Duodenal mucosa (tissue), 2 donors: ENCODE measurements at regions not wholly inside any gene's neighbourhood (a gene's known extent, or its start where the extent isn't known, plus 50 kb on each side); places are given as distances from the start of the nearest gene placed in this dataset.

ENCODE experiments used
- H3K27ac ChIP-seq: one replicate; pipeline ENCODE4 v1.7.0; 2013; ENCODE audit warnings: low read depth, low read length
- H3K27me3 ChIP-seq, 2 donors: one replicate each; pipeline ENCODE4 v1.7.0; 2013; ENCODE audit warnings: low read length in 2 of 2, control low read depth in 1 of 2; ENCODE audit not compliant: insufficient read depth in 2 of 2, control insufficient read depth in 1 of 2
- H3K36me3 ChIP-seq, 2 donors: one replicate each; pipeline ENCODE4 v1.7.0; 2013; ENCODE audit warnings: low read length in 2 of 2, control low read depth in 1 of 2; ENCODE audit not compliant: insufficient read depth in 2 of 2, control insufficient read depth in 1 of 2
- H3K4me1 ChIP-seq, 2 donors: one replicate each; pipeline ENCODE4 v1.7.0; 2013; ENCODE audit warnings: low read length in 2 of 2, control low read depth in 1 of 2; ENCODE audit not compliant: insufficient read depth in 2 of 2, control insufficient read depth in 1 of 2
- H3K4me3 ChIP-seq, 2 donors: one replicate each; pipeline ENCODE4 v1.7.0; 2013; ENCODE audit warnings: low read length in 2 of 2, low read depth in 1 of 2
- H3K9ac ChIP-seq, 2 donors: one replicate each; pipeline ENCODE4 v1.7.0; 2013; ENCODE audit warnings: low read length in 2 of 2, low read depth in 1 of 2
- H3K9me3 ChIP-seq, 2 donors: one replicate each; pipeline ENCODE4 v1.7.0; 2013; ENCODE audit warnings: low read length in 2 of 2, control low read depth in 1 of 2; ENCODE audit not compliant: control insufficient read depth in 1 of 2

DNA sequence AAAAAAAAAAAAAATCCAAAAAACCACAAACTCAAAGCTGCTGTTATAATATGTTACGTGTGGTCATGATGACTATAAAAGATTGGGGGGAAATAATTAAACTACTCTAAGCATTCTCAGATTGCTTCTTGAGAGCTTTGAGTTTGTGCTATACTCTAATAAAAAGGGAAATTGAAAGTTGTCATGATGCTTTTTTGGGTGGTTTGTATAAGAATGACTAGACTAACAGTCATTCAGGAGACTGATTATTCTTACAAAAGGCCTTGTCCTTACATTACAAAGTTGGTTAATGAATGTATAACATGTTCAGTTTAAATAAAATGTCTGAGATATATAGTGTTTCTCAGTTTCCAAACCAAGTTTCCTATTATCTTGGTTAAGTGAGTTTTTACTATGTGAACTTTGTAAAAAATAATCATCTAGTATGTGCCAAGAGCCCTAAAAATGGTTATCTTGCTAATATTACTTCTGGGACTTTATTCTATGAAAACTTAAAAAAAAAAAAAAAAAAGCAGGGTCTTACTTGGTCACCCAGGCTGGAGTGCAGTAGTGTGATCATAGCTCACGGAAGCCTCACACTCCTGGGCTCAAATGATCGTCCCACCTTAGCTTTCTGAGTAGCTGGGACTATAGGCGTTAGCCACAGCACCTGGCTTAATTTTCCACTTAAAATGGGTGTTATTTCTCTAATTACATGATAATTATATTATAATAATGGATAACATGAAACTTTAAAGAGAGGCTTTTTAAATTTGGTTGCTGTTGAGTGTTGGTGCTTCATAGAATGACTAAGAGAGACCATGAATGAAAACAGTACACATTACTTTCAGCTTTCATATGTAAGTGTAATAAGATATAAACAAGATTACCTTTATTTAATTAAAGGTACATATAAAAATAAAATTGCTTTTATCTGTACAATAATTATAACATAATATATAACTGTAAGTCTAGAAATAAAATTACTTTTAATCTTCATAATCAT lies 459.6 kb upstream of the RGS6 start:
- no peaks in the 10 kb centered on the region for H3K4me1 ChIP-seq
- no peaks in the 10 kb centered on the region for H3K36me3 ChIP-seq
- no peaks in the 10 kb centered on the region for H3K27me3 ChIP-seq
- no peak overlapping the region for H3K4me3 ChIP-seq
- H3K9ac ChIP-seq = no peak overlapping the region
- no peaks in the 10 kb centered on the region for H3K9me3 ChIP-seq
- H3K27ac ChIP-seq = no peak overlapping the region

DNA sequence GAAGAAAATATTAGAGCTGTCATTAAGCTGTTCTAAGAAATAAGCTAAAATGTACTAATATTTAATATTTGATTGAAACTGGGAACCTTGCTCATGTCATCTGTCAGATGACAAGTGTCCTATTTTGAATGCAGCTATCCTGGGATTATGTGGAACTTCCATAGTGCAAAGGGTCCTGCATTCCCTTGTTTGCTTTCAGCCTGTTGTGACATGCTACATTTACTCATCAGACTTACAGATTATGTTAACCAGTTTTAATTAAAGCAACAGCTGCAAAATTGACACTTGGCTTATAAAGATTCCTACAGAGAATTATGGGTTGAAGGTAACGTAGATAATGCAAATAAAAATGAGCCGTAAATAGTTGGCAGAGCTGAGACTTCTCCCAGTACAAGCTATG lies 458.4 kb upstream of the RGS6 start:
- Histone ChIP-seq H3K9ac (no peak overlapping the region), H3K4me3 (no peak overlapping the region), H3K27me3 (no peaks in the 10 kb centered on the region), H3K9me3 (no peaks in the 10 kb centered on the region), H3K36me3 (no peaks in the 10 kb centered on the region), H3K4me1 (no peaks in the 10 kb centered on the region), H3K27ac (no peak overlapping the region)

DNA sequence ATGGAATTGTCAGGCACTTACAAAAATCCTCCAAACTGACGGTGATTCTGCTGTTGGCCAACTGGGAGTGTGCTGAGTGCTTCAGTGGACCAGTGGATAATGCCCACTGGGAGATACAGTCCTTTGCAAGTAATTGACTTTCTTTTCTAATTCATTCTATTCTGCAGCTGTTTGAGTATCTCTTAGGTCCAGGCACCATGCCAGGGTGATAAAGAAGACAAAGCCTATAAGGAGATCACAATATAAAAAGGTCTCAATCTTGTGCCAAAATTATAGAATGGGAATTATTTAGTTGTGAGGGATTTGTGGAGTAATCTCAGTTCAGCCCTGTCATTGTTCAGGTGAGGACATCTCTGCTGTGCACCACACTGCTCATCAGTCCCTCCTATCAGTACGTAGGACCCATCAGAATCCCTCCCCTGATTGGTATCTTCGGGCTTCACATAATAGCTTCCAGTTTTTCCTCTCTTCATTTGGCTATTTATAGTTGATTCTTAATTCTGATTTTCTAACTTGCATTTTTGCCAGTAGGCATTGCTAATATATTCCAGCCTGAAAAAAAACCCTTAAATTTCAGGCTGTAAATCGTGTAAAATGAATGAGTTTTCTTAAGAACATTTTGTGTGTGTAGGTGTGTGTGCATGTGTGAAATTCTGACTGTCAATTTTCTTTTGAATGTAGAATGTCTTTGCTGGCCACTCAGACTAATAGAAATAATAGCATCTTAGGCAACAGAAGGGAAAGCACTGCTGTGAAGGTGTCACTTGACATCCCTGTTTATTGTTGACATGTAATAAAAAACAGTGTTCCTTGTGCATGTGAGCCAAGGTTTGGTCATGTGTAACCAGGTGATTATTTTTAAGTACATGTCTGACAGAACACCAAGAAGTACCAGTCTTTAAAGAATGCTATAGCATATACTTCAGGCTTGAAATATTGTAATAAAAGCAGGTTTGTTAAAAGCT lies 457.6 kb upstream of the RGS6 start:
- H3K36me3 ChIP-seq = no peaks in the 10 kb centered on the region
- H3K9ac ChIP-seq = no peak overlapping the region
- H3K4me3 ChIP-seq = no peak overlapping the region
- no peaks in the 10 kb centered on the region for H3K4me1 ChIP-seq
- no peaks in the 10 kb centered on the region for H3K9me3 ChIP-seq
- no peak overlapping the region for H3K27ac ChIP-seq
- no peaks in the 10 kb centered on the region for H3K27me3 ChIP-seq

DNA sequence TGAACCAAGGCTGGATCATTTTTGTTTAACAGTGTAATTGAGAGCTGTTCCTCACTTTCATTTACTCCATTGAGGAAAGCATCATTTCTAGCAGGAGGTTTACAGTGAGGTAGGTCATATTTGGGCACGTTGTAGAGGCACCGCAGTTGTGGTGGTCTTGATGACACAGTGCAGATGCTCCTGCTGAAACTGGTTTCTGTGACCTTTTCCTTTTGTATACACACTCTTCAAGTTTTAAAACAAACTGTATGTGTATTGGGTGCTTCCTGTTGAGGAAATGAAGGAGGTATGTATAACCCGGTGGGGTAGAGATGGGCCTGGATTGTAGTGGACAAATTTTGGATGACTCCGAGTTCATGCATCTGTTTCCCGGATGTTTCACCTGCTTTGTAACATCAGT lies 456.3 kb upstream of the RGS6 start:
- no peaks in the 10 kb centered on the region for H3K27me3 ChIP-seq
- H3K9ac ChIP-seq = no peak overlapping the region
- no peaks in the 10 kb centered on the region for H3K36me3 ChIP-seq
- no peak overlapping the region for H3K27ac ChIP-seq
- no peak overlapping the region for H3K4me3 ChIP-seq
- H3K9me3 ChIP-seq = no peaks in the 10 kb centered on the region
- H3K4me1 ChIP-seq = no peaks in the 10 kb centered on the region

DNA sequence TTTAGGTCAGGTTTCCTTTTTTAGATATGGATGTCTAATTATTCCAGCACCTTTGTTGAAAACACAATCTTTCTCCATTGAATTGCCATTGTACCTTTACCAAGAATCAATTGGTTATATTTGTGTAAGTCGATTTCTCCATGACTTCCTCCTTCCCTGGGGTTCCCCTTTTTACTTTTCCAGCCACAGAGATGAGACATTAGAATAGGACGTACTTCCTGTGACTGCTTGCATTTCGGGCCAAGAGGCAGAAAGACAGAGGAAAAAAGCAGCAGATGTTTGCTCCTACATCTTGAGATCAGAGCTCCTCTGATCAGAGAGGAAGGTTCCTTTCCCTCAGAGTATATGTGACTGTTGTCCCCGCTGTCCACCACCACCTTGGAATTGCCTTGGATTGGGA lies 453.7 kb upstream of the RGS6 start:
- Histone ChIP-seq H3K27me3 (no peaks in the 10 kb centered on the region), H3K4me3 (no peak overlapping the region), H3K9me3 (no peaks in the 10 kb centered on the region), H3K27ac (no peak overlapping the region), H3K4me1 (no peaks in the 10 kb centered on the region), H3K36me3 (peaks cover 0 to under 1% of the 10 kb centered on the region in 2 donors), H3K9ac (no peak overlapping the region)

DNA sequence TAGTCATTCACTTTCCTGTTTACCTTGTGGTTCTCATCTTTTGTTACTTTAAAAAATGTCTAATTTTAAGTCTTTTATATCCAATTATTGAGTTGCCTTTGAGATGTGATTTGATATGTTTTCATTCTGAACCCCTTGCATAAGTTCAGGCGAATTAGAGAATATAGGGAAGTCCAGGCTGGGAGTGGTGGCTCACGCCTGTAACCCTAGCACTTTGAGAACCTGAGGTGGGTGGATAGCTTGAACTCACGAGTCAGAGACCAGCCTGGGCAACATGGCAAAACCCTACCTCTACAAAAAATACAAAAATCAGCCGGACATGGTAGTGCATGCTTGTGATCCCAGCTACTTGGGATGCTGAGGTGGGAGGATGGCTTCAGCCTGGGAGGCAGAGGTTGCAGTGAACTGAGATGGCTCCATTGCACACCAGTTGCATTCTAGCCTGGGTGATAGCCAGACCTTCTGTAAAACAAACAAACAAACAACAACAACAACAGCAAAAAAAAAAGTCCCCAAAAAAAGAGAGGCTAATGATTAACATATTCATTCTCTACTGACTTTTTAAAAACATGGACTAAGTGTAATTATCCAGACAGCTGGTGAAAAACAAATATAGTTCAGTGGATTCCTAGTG lies 451.1 kb upstream of the RGS6 start:
- no peaks in the 10 kb centered on the region for H3K4me1 ChIP-seq
- H3K9ac ChIP-seq = no peak overlapping the region
- no peak overlapping the region for H3K4me3 ChIP-seq
- H3K36me3 ChIP-seq = peaks cover 0 to 4% of the 10 kb centered on the region in 2 donors
- no peaks in the 10 kb centered on the region for H3K27me3 ChIP-seq
- H3K27ac ChIP-seq = no peak overlapping the region
- H3K9me3 ChIP-seq = no peaks in the 10 kb centered on the region

DNA sequence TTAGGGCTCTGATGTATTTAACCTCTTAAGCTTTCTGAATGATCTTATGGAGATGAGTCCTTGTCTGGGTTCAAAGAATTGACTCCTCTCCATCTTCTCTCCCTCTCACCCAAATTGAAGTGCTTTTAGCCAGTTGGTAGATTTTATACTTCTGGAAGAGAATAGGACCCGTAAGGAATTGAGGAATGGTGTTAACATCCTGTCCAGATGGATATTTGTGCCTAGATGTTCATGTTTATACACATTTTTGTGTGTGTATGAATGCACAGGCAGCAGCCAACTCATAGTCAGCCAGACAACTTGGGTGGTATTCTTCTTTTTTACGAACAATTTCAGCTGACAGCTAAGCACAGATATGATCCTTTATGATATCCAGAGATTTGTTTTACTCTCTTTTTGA lies 449.6 kb upstream of the RGS6 start:
- Histone ChIP-seq H3K9me3 (no peaks in the 10 kb centered on the region), H3K27ac (no peak overlapping the region), H3K9ac (no peak overlapping the region), H3K36me3 (peaks cover 0 to 4% of the 10 kb centered on the region in 2 donors), H3K4me1 (no peaks in the 10 kb centered on the region), H3K4me3 (no peak overlapping the region), H3K27me3 (no peaks in the 10 kb centered on the region)

DNA sequence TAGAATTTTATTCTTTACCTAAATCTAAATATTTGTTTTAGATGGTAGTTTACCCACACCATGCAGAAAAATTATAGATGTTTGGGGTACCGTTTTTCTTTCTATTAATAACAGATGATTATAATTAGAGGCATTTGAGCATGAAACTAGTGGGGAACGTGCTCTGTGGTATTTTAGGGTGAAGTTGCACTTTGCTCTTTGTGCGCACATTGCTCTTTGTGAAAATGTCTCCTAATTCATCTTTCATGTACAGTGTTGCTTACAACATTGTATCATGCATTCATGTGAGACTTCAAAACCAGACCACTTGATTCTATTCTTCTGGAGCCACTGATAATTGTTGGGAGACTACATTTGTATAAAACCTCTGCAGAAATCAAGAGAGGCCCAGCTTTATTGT lies 449.1 kb upstream of the RGS6 start:
- Histone ChIP-seq H3K4me1 (no peaks in the 10 kb centered on the region), H3K9ac (no peak overlapping the region), H3K4me3 (no peak overlapping the region), H3K9me3 (no peaks in the 10 kb centered on the region), H3K27me3 (no peaks in the 10 kb centered on the region), H3K27ac (no peak overlapping the region), H3K36me3 (peaks cover 0 to 4% of the 10 kb centered on the region in 2 donors)

DNA sequence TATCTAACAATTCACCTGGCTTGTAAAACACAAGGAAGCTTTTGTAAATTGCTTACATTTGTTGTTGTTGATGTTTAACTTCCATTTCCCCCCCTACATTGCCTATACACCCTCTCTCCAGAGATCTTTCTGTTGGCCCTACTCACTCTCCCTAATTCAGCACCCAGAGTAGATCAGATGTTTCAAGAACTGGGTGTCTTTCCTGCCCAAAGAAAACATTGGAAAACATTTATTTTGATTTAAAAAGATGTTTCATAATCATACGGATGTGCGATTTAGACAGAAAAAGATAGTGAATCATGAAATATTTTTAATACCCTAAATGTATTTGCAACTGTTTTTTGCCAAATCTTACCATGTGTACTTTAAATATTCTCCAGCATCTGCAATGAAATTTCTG lies 446.4 kb upstream of the RGS6 start:
- Histone ChIP-seq H3K27ac (no peak overlapping the region), H3K36me3 (peaks cover 0 to 4% of the 10 kb centered on the region in 2 donors), H3K4me1 (peaks cover 0 to 6% of the 10 kb centered on the region in 2 donors), H3K4me3 (no peak overlapping the region), H3K9me3 (no peaks in the 10 kb centered on the region), H3K27me3 (no peaks in the 10 kb centered on the region), H3K9ac (no peak overlapping the region)
